Uterus (tissue), 2 donors: ENCODE measurements at regions not wholly inside any gene's neighbourhood (a gene's known extent, or its start where the extent isn't known, plus 50 kb on each side); places are given as distances from the start of the nearest gene placed in this dataset.

Experiments used
- CTCF ChIP-seq, 4 experiments: fragments of 200-600 bp in 2 of 4; fragments of 450-650 bp in 2 of 4; sonication (generic) in 2 of 4; IDR thresholded peaks; one replicate each; pipeline ENCODE4 v1.5.1; 2016 to 2019; ENCODE audit warnings: antibody characterized with exemption in 4 of 4, mild to moderate bottlenecking in 2 of 4, moderate library complexity in 1 of 4
- POLR2A ChIP-seq, 2 donors: fragments of 450-650 bp; IDR thresholded peaks; one replicate each; pipeline ENCODE4 v1.6.1; 2016; ENCODE audit warnings: antibody characterized with exemption in 2 of 2, mild to moderate bottlenecking in 1 of 2, moderate library complexity in 1 of 2

GRCh38 chr2:236993286-236993685 is 92.4 kb upstream of the COPS8 start:
- no peak for TF ChIP-seq CTCF (IDR thresholded peaks at IDR 0.05)
- no peak for TF ChIP-seq POLR2A (IDR thresholded peaks at IDR 0.05)
